ENCODE measurements at regions not wholly inside any gene's neighbourhood (a gene's known extent, or its start where the extent isn't known, plus 50 kb on each side); places are given as distances from the start of the nearest gene placed in this dataset.

DNA sequence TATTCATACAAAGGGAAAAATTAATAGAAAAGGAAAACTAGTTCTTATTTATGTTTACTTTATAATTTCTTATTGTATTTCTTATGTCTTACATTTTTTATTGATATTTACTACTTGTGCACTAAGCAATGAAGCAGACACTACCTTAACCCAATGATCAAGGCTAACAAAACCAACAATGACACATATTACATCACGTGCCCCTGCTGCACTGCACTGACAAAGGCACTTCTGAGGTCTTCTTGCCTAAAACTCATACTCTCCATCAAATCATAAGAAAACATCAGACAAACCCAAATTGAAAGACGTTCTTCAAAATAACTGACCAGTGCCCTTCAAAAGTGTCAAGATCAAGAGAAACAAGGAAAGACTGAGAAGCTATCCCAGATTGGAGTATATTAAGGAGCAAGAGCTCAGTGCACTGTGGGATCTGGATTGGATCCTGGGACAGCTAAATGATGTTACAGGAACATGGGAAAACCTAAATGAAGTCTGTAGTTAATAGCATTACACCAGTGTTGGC lies 230.9 kb downstream of the AUH start:
- Mint-ChIP-seq H3K4me1 (peaks cover 13% of the 10 kb centered on the region), H3K27ac (ENCODE audit: low read depth) (peak overlapping the region; percentile 86), H3K36me3 (ENCODE audit: insufficient read depth) (peaks cover 1% of the 10 kb centered on the region), H3K9me3 (no peaks in the 10 kb centered on the region), H3K27me3 (no peaks in the 10 kb centered on the region), H3K4me3 (peak overlapping the region; percentile 34)
- ATAC-seq (replicated peaks; ENCODE audit: extremely low read depth, poor library complexity, severe bottlenecking) = no peak
- DNase-seq (ENCODE audit: low spot score in 2 of 2) = no peak

DNA sequence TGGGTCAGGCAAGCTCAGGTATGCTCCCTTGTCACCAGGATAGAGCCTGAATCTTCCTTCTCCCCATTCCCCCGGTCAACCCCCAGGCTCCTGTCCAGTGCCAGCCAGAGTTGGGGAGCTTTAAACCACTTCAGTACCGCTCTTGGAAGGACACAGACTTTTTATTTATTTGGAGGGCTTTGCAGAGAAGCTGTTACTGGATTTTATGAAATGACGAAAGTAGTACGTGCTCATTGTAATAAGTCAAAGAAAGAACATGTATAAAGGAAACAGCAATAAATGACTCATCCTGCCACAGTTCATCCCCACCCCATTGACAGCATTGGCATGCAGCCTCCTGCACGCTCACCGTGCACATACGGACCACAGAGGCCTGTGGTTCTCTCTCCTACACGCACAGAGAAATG lies 230.3 kb downstream of the AUH start:
- H3K9me3 Mint-ChIP-seq = no peaks in the 10 kb centered on the region
- ATAC-seq (replicated peaks; ENCODE audit: extremely low read depth, poor library complexity, severe bottlenecking) (peak; percentile 97), DNase-seq (ENCODE audit: low spot score in 2 of 2) (peak in 1 of 2 donors; percentile 34)
- peaks cover 13% of the 10 kb centered on the region for H3K4me1 Mint-ChIP-seq
- H3K4me3 Mint-ChIP-seq = peak overlapping the region; percentile 34
- H3K27ac Mint-ChIP-seq (ENCODE audit: low read depth) = peak overlapping the region; percentile 86
- no peaks in the 10 kb centered on the region for H3K27me3 Mint-ChIP-seq
- H3K36me3 Mint-ChIP-seq (ENCODE audit: insufficient read depth) = peaks cover 1% of the 10 kb centered on the region

DNA sequence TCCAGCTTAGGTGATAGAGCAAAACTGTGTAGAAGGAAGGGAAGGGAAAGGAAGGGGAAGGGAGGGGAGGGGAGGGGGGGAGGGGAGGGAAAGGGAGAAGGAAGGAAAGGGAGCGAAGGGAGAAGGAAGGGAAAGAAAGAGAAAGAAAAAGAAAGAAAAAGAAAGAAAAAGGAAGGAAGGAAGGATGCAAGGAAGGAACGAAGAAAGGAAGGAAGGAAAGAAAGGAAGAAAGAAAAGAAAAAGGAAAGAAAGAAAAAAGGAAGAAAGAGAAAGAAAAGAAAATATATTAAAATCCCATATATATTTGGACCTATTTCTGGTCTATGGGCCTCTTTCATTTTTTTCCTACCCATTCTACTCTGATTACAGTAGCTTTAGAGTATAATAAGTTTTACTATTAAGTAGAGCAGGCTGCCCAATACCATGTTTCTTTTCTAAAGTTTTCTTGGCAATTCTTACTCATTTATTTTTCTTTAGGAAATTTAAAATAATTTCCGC lies 229.1 kb downstream of the AUH start:
- H3K27ac Mint-ChIP-seq (ENCODE audit: low read depth) = no peak overlapping the region
- no peak overlapping the region for H3K4me3 Mint-ChIP-seq
- no peaks in the 10 kb centered on the region for H3K9me3 Mint-ChIP-seq
- H3K4me1 Mint-ChIP-seq = peaks cover 23% of the 10 kb centered on the region
- DNase-seq (ENCODE audit: low spot score in 2 of 2) (no peak), ATAC-seq (replicated peaks; ENCODE audit: extremely low read depth, poor library complexity, severe bottlenecking) (no peak)
- peaks cover 1% of the 10 kb centered on the region for H3K36me3 Mint-ChIP-seq (ENCODE audit: insufficient read depth)
- H3K27me3 Mint-ChIP-seq = no peaks in the 10 kb centered on the region

DNA sequence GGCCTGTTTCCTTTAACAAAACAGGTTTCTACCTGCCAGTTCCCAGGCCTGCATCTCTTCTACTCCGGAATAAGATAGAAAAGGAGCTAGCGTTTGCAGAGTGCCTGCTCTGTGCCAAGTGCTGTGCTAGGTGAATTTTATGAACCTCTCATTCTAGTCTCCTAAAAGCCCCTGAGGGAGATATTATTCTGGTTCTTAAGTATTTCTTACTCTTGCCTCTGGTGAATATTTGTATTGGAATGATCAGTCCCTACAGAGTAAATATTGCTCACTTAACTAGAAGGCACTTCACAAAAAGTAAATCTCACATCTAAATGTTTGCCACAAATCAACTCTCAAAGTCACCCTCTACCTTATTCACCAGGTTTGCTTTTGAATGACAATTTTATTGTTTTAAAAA lies 227.1 kb downstream of the AUH start:
- Mint-ChIP-seq H3K9me3 (no peaks in the 10 kb centered on the region), H3K27ac (ENCODE audit: low read depth) (no peak overlapping the region), H3K36me3 (ENCODE audit: insufficient read depth) (peaks cover 1% of the 10 kb centered on the region), H3K27me3 (no peaks in the 10 kb centered on the region), H3K4me1 (peaks cover 23% of the 10 kb centered on the region), H3K4me3 (no peak overlapping the region)
- ATAC-seq (replicated peaks; ENCODE audit: extremely low read depth, poor library complexity, severe bottlenecking) (no peak), DNase-seq (ENCODE audit: low spot score in 2 of 2) (no peak)

GRCh38 chr9:91137391-91137790 lies 224.3 kb downstream of the AUH start:
- Mint-ChIP-seq H3K9me3 (no peaks in the 10 kb centered on the region), H3K4me1 (peaks cover 11% of the 10 kb centered on the region), H3K27me3 (no peaks in the 10 kb centered on the region), H3K4me3 (no peak overlapping the region), H3K36me3 (ENCODE audit: insufficient read depth) (peaks cover 1% of the 10 kb centered on the region), H3K27ac (ENCODE audit: low read depth) (no peak overlapping the region)
- DNase-seq (ENCODE audit: low spot score in 2 of 2) (no peak), ATAC-seq (replicated peaks; ENCODE audit: extremely low read depth, poor library complexity, severe bottlenecking) (no peak)

- DNase-seq (ENCODE audit: low spot score in 2 of 2) (no peak), ATAC-seq (replicated peaks; ENCODE audit: extremely low read depth, poor library complexity, severe bottlenecking) (no peak)
- Mint-ChIP-seq H3K36me3 (ENCODE audit: insufficient read depth) (peaks cover 1% of the 10 kb centered on the region), H3K27ac (ENCODE audit: low read depth) (no peak overlapping the region), H3K4me3 (no peak overlapping the region), H3K27me3 (no peaks in the 10 kb centered on the region), H3K9me3 (no peaks in the 10 kb centered on the region), H3K4me1 (peaks cover 11% of the 10 kb centered on the region)
Measured at GRCh38 chr9:91138760-91139159, 223.0 kb downstream of the AUH start.

DNA sequence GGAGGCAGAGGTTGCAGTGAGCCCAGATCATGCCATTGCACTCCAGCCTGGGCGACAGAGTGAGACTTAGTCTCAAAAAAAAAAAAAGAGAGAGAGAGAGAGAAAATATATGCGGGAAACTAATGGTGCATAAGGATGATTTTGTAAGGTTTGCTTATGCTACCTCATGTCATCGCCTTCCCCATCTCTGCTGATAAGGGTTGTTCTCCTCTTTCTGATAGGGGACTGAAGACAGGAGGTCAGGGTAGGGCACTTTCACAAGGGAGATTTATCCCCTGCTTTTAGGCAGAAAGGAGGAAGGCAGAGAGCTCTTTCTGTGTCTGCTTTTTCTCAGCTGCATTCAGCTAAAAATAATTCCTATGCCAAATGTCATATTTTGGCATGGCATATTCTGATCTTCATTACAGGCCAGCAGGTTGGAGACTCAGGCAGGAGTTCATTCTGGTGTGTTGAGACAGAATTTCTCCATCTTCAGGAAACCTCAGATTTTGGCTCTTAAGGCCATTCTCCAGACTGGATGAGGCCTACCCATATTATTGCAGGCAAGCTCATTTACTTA lies 220.2 kb downstream of the AUH start:
- Mint-ChIP-seq H3K27me3 (no peaks in the 10 kb centered on the region), H3K36me3 (ENCODE audit: insufficient read depth) (no peaks in the 10 kb centered on the region), H3K9me3 (no peaks in the 10 kb centered on the region), H3K4me1 (peaks cover 11% of the 10 kb centered on the region), H3K27ac (ENCODE audit: low read depth) (no peak overlapping the region), H3K4me3 (no peak overlapping the region)
- ATAC-seq (replicated peaks; ENCODE audit: extremely low read depth, poor library complexity, severe bottlenecking) (no peak), DNase-seq (ENCODE audit: low spot score in 2 of 2) (no peak)

DNA sequence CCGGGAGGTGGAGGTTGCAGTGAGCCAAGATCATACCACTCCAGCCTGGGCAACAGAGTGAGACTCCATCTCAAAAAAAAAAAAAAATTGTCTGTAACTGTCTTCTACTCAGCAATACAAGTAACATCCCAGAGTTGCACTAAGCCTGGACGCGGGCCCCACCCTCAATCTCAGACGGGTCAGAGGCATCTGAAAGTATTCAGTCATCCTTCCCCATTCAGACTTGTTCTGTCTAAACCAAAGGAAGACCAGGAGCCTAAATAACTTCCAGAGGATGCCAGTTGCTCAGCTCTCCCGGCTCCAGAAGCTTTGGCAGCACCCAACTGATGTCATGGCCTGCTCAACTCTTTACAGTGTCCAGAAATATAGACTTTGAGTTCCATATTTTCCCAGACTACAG lies 218.6 kb downstream of the AUH start:
- Mint-ChIP-seq H3K4me1 (peaks cover 15% of the 10 kb centered on the region), H3K4me3 (no peak overlapping the region), H3K36me3 (ENCODE audit: insufficient read depth) (no peaks in the 10 kb centered on the region), H3K9me3 (no peaks in the 10 kb centered on the region), H3K27me3 (no peaks in the 10 kb centered on the region), H3K27ac (ENCODE audit: low read depth) (no peak overlapping the region)
- no peak for DNase-seq (ENCODE audit: low spot score in 2 of 2)
- ATAC-seq (replicated peaks; ENCODE audit: extremely low read depth, poor library complexity, severe bottlenecking) = no peak

DNA sequence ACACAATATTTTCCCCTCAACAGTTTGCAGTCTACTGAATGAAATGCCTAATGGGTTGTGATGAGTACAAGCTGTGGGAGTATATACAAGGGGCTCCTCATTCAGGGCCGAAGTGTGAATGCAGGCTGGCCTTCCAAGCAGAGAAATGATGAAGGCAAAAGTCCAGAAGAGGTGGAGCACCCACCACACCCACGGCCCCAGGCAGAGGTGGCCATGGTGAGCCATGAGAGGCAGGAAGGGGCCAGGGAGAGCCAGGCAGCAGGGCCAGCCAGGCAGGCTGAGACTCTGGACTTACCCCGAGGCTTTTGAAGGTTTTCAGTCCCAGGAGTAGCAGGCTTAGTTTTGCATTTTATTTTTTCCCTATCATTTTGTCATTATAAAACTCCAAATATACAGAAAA lies 218.1 kb downstream of the AUH start:
- DNase-seq (ENCODE audit: low spot score in 2 of 2) (no peak), ATAC-seq (replicated peaks; ENCODE audit: extremely low read depth, poor library complexity, severe bottlenecking) (no peak)
- Mint-ChIP-seq H3K9me3 (no peaks in the 10 kb centered on the region), H3K4me3 (no peak overlapping the region), H3K27me3 (no peaks in the 10 kb centered on the region), H3K27ac (ENCODE audit: low read depth) (no peak overlapping the region), H3K4me1 (peaks cover 17% of the 10 kb centered on the region), H3K36me3 (ENCODE audit: insufficient read depth) (no peaks in the 10 kb centered on the region)

- H3K36me3 Mint-ChIP-seq (ENCODE audit: insufficient read depth) = no peaks in the 10 kb centered on the region
- H3K9me3 Mint-ChIP-seq = no peaks in the 10 kb centered on the region
- ATAC-seq (replicated peaks; ENCODE audit: extremely low read depth, poor library complexity, severe bottlenecking) (no peak), DNase-seq (ENCODE audit: low spot score in 2 of 2) (no peak)
- H3K4me3 Mint-ChIP-seq = no peak overlapping the region
- H3K4me1 Mint-ChIP-seq = peaks cover 17% of the 10 kb centered on the region
- H3K27me3 Mint-ChIP-seq = no peaks in the 10 kb centered on the region
- H3K27ac Mint-ChIP-seq (ENCODE audit: low read depth) = no peak overlapping the region
Measured at GRCh38 chr9:91144769-91145168, 216.9 kb downstream of the AUH start.

- ATAC-seq (replicated peaks; ENCODE audit: extremely low read depth, poor library complexity, severe bottlenecking) (no peak), DNase-seq (ENCODE audit: low spot score in 2 of 2) (no peak)
- no peak overlapping the region for H3K27ac Mint-ChIP-seq (ENCODE audit: low read depth)
- no peak overlapping the region for H3K4me3 Mint-ChIP-seq
- no peaks in the 10 kb centered on the region for H3K36me3 Mint-ChIP-seq (ENCODE audit: insufficient read depth)
- H3K4me1 Mint-ChIP-seq = peaks cover 20% of the 10 kb centered on the region
- no peaks in the 10 kb centered on the region for H3K9me3 Mint-ChIP-seq
- H3K27me3 Mint-ChIP-seq = no peaks in the 10 kb centered on the region
Measured at GRCh38 chr9:91145496-91145895, 216.2 kb downstream of the AUH start.

DNA sequence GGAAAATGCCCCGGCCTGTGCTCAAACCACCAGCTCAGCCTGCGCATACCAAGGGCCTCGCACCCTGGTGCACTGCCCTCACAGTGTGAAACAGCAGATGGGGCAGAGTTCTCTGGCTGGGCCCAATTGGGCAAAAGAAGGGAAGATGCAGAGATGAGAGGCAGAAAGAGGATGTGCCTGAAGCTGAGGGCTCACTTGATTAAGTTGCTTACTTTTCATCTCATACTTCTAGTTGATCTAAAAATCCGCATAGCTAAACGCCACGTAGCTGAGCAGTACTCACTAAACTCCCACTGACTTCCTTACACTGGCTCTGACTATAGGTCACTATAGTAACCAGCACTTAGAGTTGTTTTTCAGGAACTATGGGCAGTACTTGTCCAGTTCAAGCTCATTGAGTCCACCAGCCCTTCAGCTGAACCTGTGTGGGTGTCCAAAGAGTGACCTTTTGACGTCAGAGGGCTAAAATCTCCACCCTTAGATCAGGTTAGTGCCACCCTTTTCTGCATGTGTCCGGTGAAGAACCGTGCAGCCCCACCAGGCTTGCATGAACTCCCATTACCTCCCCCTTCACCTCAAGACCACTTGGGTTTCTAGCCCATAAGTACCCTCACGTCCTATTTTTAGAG lies 215.2 kb downstream of the AUH start:
- H3K27ac Mint-ChIP-seq (ENCODE audit: low read depth) = no peak overlapping the region
- no peaks in the 10 kb centered on the region for H3K9me3 Mint-ChIP-seq
- peaks cover 2% of the 10 kb centered on the region for H3K36me3 Mint-ChIP-seq (ENCODE audit: insufficient read depth)
- H3K4me1 Mint-ChIP-seq = peaks cover 30% of the 10 kb centered on the region
- no peaks in the 10 kb centered on the region for H3K27me3 Mint-ChIP-seq
- no peak overlapping the region for H3K4me3 Mint-ChIP-seq
- ATAC-seq (replicated peaks; ENCODE audit: extremely low read depth, poor library complexity, severe bottlenecking) = no peak
- no peak for DNase-seq (ENCODE audit: low spot score in 2 of 2)

GRCh38 chr9:91147079-91147708 lies 214.5 kb downstream of the AUH start:
- no peak for ATAC-seq (replicated peaks; ENCODE audit: extremely low read depth, poor library complexity, severe bottlenecking)
- no peak for DNase-seq (ENCODE audit: low spot score in 2 of 2)
- Mint-ChIP-seq H3K36me3 (ENCODE audit: insufficient read depth) (peaks cover 2% of the 10 kb centered on the region), H3K4me3 (no peak overlapping the region), H3K27ac (ENCODE audit: low read depth) (peak overlapping the region; percentile 10), H3K9me3 (no peaks in the 10 kb centered on the region), H3K4me1 (peaks cover 37% of the 10 kb centered on the region), H3K27me3 (no peaks in the 10 kb centered on the region)

Data from central memory CD8-positive, alpha-beta T cell (primary cell).